ENCODE measurements at regions not wholly inside any gene's neighbourhood (a gene's known extent, or its start where the extent isn't known, plus 50 kb on each side); places are given as distances from the start of the nearest gene placed in this dataset.

- TF ChIP-seq CTCF (conservative IDR thresholded peaks at IDR 0.05), result no peak
- no peak for TF ChIP-seq EZH2 (IDR thresholded peaks at IDR 0.05; ENCODE audit: low read depth)
Measured at GRCh38 chr5:155833287-155833686, 493.7 kb upstream of the SGCD start.

Measured in PC-9 (cell line).